SU-DHL-6 (cell line): ENCODE measurements at regions not wholly inside any gene's neighbourhood (a gene's known extent, or its start where the extent isn't known, plus 50 kb on each side); places are given as distances from the start of the nearest gene placed in this dataset.

Experiments
- EZH2phosphoT487 ChIP-seq: fragments of 200-600 bp; sonication (generic), shearing (Covaris generic); conservative IDR thresholded peaks from 2 replicates; pipeline ENCODE4 v1.6.1; 2018; ENCODE audit warnings: mild to moderate bottlenecking, antibody characterized with exemption, low read length, moderate library complexity, mixed read lengths
- TF ChIP-seq, protein P1 (sequence below): fragments of 200-600 bp; sonication (generic); IDR thresholded peaks from one replicate; pipeline ENCODE4 v1.5.1; 2017; ENCODE audit warnings: antibody characterized with exemption, mild to moderate bottlenecking, low read length, moderate library complexity; ENCODE audit not compliant: insufficient read depth, poor library complexity, severe bottlenecking

- TF ChIP-seq, protein P1, sequence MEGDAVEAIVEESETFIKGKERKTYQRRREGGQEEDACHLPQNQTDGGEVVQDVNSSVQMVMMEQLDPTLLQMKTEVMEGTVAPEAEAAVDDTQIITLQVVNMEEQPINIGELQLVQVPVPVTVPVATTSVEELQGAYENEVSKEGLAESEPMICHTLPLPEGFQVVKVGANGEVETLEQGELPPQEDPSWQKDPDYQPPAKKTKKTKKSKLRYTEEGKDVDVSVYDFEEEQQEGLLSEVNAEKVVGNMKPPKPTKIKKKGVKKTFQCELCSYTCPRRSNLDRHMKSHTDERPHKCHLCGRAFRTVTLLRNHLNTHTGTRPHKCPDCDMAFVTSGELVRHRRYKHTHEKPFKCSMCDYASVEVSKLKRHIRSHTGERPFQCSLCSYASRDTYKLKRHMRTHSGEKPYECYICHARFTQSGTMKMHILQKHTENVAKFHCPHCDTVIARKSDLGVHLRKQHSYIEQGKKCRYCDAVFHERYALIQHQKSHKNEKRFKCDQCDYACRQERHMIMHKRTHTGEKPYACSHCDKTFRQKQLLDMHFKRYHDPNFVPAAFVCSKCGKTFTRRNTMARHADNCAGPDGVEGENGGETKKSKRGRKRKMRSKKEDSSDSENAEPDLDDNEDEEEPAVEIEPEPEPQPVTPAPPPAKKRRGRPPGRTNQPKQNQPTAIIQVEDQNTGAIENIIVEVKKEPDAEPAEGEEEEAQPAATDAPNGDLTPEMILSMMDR: no peak
- no peak for TF ChIP-seq EZH2phosphoT487
Measured at GRCh38 chr15:62845241-62846126, 197.1 kb upstream of the TPM1 start.
